ENCODE measurements at regions not wholly inside any gene's neighbourhood (a gene's known extent, or its start where the extent isn't known, plus 50 kb on each side); places are given as distances from the start of the nearest gene placed in this dataset.

- H3K9me3 Mint-ChIP-seq = peaks cover 28% of the 10 kb centered on the region
- H3K27ac Mint-ChIP-seq = peak overlapping the region; percentile 90
Observed at GRCh38 chr2:237150186-237150585, 64.5 kb downstream of the COPS8 start.

GRCh38 chr2:237150831-237151375, 65.2 kb downstream of the COPS8 start:
- Mint-ChIP-seq H3K4me1 (peaks cover 53% of the 10 kb centered on the region), H3K27me3 (peaks cover 3% of the 10 kb centered on the region), H3K36me3 (ENCODE audit: low read depth) (peaks cover 26% of the 10 kb centered on the region), H3K9me3 (peaks cover 25% of the 10 kb centered on the region), H3K27ac (no peak overlapping the region), H3K4me3 (no peak overlapping the region)
- ATAC-seq (no peak), DNase-seq (no peak)

More at GRCh38 chr2:237150186-237150585, 64.5 kb downstream of the COPS8 start:
- Mint-ChIP-seq H3K27me3 (peaks cover 3% of the 10 kb centered on the region), H3K4me3 (no peak overlapping the region), H3K36me3 (ENCODE audit: low read depth) (peaks cover 27% of the 10 kb centered on the region), H3K4me1 (peaks cover 46% of the 10 kb centered on the region)
- no peak for DNase-seq
- no peak for ATAC-seq

GRCh38 chr2:237152361-237152760, 66.7 kb downstream of the COPS8 start:
- peaks cover 12% of the 10 kb centered on the region for H3K36me3 Mint-ChIP-seq (ENCODE audit: low read depth)
- no peak for ATAC-seq
- no peak overlapping the region for H3K4me3 Mint-ChIP-seq
- H3K27me3 Mint-ChIP-seq = peaks cover 3% of the 10 kb centered on the region
- H3K9me3 Mint-ChIP-seq = peaks cover 12% of the 10 kb centered on the region
- peaks cover 67% of the 10 kb centered on the region for H3K4me1 Mint-ChIP-seq
- H3K27ac Mint-ChIP-seq = no peak overlapping the region
- DNase-seq = no peak

GRCh38 chr2:237153181-237153580, 67.5 kb downstream of the COPS8 start:
- H3K4me1 Mint-ChIP-seq = peaks cover 65% of the 10 kb centered on the region
- H3K27me3 Mint-ChIP-seq = peaks cover 3% of the 10 kb centered on the region
- DNase-seq (no peak), ATAC-seq (no peak)
- peaks cover 7% of the 10 kb centered on the region for H3K36me3 Mint-ChIP-seq (ENCODE audit: low read depth)
- H3K9me3 Mint-ChIP-seq = peaks cover 5% of the 10 kb centered on the region
- no peak overlapping the region for H3K27ac Mint-ChIP-seq
- H3K4me3 Mint-ChIP-seq = no peak overlapping the region

GRCh38 chr2:237154082-237154638, 68.5 kb downstream of the COPS8 start:
- Mint-ChIP-seq H3K4me3 (no peak overlapping the region), H3K4me1 (peaks cover 63% of the 10 kb centered on the region), H3K36me3 (ENCODE audit: low read depth) (peaks cover 4% of the 10 kb centered on the region), H3K27me3 (peaks cover 3% of the 10 kb centered on the region), H3K27ac (peak overlapping the region; percentile 93), H3K9me3 (no peaks in the 10 kb centered on the region)
- ATAC-seq (peak; percentile 6), DNase-seq (peak; percentile 65)

- H3K27ac Mint-ChIP-seq = peak overlapping the region; percentile 93
- DNase-seq (peak; percentile 62), ATAC-seq (peak; percentile 80)
- H3K4me3 Mint-ChIP-seq = peak overlapping the region; percentile 40
- no peaks in the 10 kb centered on the region for H3K36me3 Mint-ChIP-seq (ENCODE audit: low read depth)
- H3K27me3 Mint-ChIP-seq = peaks cover 3% of the 10 kb centered on the region
- peaks cover 57% of the 10 kb centered on the region for H3K4me1 Mint-ChIP-seq
- H3K9me3 Mint-ChIP-seq = no peaks in the 10 kb centered on the region
Observed at GRCh38 chr2:237154884-237155851, 69.5 kb downstream of the COPS8 start.

GRCh38 chr2:237156031-237156856, 70.6 kb downstream of the COPS8 start:
- peaks cover 53% of the 10 kb centered on the region for H3K4me1 Mint-ChIP-seq
- H3K4me3 Mint-ChIP-seq = peak overlapping the region; percentile 40
- no peaks in the 10 kb centered on the region for H3K36me3 Mint-ChIP-seq (ENCODE audit: low read depth)
- DNase-seq (peak; percentile 75), ATAC-seq (peak; percentile 73)
- H3K27ac Mint-ChIP-seq = peak overlapping the region; percentile 93
- peaks cover 3% of the 10 kb centered on the region for H3K27me3 Mint-ChIP-seq
- H3K9me3 Mint-ChIP-seq = no peaks in the 10 kb centered on the region

GRCh38 chr2:237156857-237157779, 71.4 kb downstream of the COPS8 start:
- H3K9me3 Mint-ChIP-seq = no peaks in the 10 kb centered on the region
- H3K27ac Mint-ChIP-seq = peak overlapping the region; percentile 93
- peaks cover 53% of the 10 kb centered on the region for H3K4me1 Mint-ChIP-seq
- no peaks in the 10 kb centered on the region for H3K36me3 Mint-ChIP-seq (ENCODE audit: low read depth)
- H3K4me3 Mint-ChIP-seq = peak overlapping the region; percentile 40
- ATAC-seq = no peak
- no peaks in the 10 kb centered on the region for H3K27me3 Mint-ChIP-seq
- no peak for DNase-seq

- Mint-ChIP-seq H3K36me3 (ENCODE audit: low read depth) (no peaks in the 10 kb centered on the region), H3K27ac (no peak overlapping the region), H3K27me3 (no peaks in the 10 kb centered on the region), H3K4me1 (peaks cover 53% of the 10 kb centered on the region), H3K4me3 (no peak overlapping the region), H3K9me3 (no peaks in the 10 kb centered on the region)
- ATAC-seq (no peak), DNase-seq (no peak)
Observed at GRCh38 chr2:237157780-237158102, 72.1 kb downstream of the COPS8 start.

GRCh38 chr2:237158194-237158593, 72.5 kb downstream of the COPS8 start:
- no peak overlapping the region for H3K27ac Mint-ChIP-seq
- no peaks in the 10 kb centered on the region for H3K36me3 Mint-ChIP-seq (ENCODE audit: low read depth)
- no peak for DNase-seq
- no peaks in the 10 kb centered on the region for H3K27me3 Mint-ChIP-seq
- no peak for ATAC-seq
- no peak overlapping the region for H3K4me3 Mint-ChIP-seq
- H3K4me1 Mint-ChIP-seq = peaks cover 53% of the 10 kb centered on the region
- no peaks in the 10 kb centered on the region for H3K9me3 Mint-ChIP-seq

GRCh38 chr2:237159006-237159911, 73.6 kb downstream of the COPS8 start:
- no peaks in the 10 kb centered on the region for H3K9me3 Mint-ChIP-seq
- ATAC-seq (no peak), DNase-seq (no peak)
- H3K4me3 Mint-ChIP-seq = no peak overlapping the region
- H3K36me3 Mint-ChIP-seq (ENCODE audit: low read depth) = no peaks in the 10 kb centered on the region
- H3K27ac Mint-ChIP-seq = peak overlapping the region; percentile 5
- peaks cover 44% of the 10 kb centered on the region for H3K4me1 Mint-ChIP-seq
- H3K27me3 Mint-ChIP-seq = peaks cover 2% of the 10 kb centered on the region

- Mint-ChIP-seq H3K9me3 (no peaks in the 10 kb centered on the region), H3K4me3 (no peak overlapping the region), H3K27me3 (peaks cover 2% of the 10 kb centered on the region), H3K27ac (no peak overlapping the region), H3K4me1 (peaks cover 32% of the 10 kb centered on the region), H3K36me3 (ENCODE audit: low read depth) (no peaks in the 10 kb centered on the region)
- ATAC-seq (no peak), DNase-seq (no peak)
Observed at GRCh38 chr2:237160271-237160919, 74.7 kb downstream of the COPS8 start.

All from activated naive CD8-positive, alpha-beta T cell treated with anti-CD3 and anti-CD28 coated beads, Interleukin-2, amount 50 U/mL, for 24 hours (primary cell).